ENCODE measurements at regions not wholly inside any gene's neighbourhood (a gene's known extent, or its start where the extent isn't known, plus 50 kb on each side); places are given as distances from the start of the nearest gene placed in this dataset.
A peak's percentile ranks its signal among the peaks of the same experiment; 100 is the strongest.

DNA sequence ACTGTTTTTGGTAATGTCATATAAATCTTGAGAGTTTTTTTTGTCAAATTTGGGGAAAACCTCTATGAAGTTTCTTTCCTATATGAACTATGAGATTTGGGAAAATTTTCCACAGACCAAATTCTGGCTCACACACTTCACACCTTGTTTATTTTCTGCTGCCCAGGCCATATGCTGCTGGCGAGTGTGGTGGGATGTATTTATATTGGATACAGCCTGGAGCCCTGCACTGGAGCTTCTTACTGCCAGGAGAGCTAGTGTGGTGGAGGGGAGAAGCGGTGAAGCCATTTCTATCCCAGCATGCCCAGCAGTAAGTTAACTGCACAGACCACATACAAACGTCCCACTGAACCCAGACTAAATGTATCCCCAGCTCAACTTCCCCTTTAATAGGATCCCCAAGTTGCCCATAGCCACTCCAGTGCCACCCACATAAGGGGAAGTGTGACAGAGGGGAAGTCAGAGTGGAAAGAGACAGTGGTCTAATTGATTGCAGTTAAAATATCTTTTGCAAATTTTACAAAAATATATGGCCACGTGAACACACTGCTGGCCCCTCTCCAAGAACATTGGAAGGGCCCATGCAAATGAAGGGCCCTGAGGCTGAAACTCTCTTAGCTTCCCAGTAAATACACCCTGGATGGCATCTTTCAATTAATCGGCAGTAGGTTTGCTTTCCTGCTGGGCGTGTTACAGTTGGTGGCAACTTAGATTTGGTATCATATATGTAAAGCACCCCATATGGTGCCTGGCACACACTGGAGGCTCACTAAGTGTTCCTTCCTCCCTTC, 146.6 kb upstream of the ITGA6 start:
- H2BK120ac ChIP-seq (replicated peaks; ENCODE audit: low read depth, low read length), result no peak overlapping the region
- no peak overlapping the region for H3K4me2 ChIP-seq (ENCODE audit: insufficient read depth in 1 of 2, low read depth in 2 of 2, low read length in 2 of 2)
- no peak overlapping the region for H3K4ac ChIP-seq (replicated peaks; ENCODE audit: insufficient read length, low read depth, low read length)
- CTCF ChIA-PET (ENCODE audit: partially characterized antibody), result interaction anchor here (1.0 to 1.6 kb wide), 2 partner anchors 23 to 41 kb away, joined by 3 read pairs; no protein-coding TSS in a partner anchor
- no peaks in the 10 kb centered on the region for H3K36me3 ChIP-seq (ENCODE audit: control insufficient read depth in 2 of 4, insufficient read depth in 4 of 4, low read length in 3 of 4)
- H4K91ac ChIP-seq (replicated peaks; ENCODE audit: insufficient read length, low read length), result no peak overlapping the region
- no peak overlapping the region for H3K4me3 ChIP-seq (ENCODE audit: extremely low read depth in 1 of 4, insufficient read depth in 2 of 4, low read depth in 3 of 4, low read length in 4 of 4)
- WGBS, 2 experiments (ENCODE audit: extremely low coverage in 1 of 2, insufficient coverage in 1 of 2, insufficient read length in 1 of 2, insufficient replicate concordance in 2 of 2, low coverage in 1 of 2, low lambda C conversion rate in 2 of 2, missing lambda C conversion rate in 1 of 2), result 82% methylated on average over 6 of the region's 6 CpGs; no CpG with 5 or more reads in 1 of the 2 experiments
- no peak for FAIRE-seq
- H3K23me2 ChIP-seq (ENCODE audit: low read depth, low read length), result no peaks in the 10 kb centered on the region
- peaks cover 5 to 7% of the 10 kb centered on the region in 2 experiments; a peak in 3 of 4 replicates for H3K9me3 ChIP-seq (ENCODE audit: insufficient read depth in 2 of 2, low read depth in 1 of 2, low read length in 1 of 2)
- no peaks in the 10 kb centered on the region for H4K20me1 ChIP-seq (replicated peaks in 1 of 2; ENCODE audit: control insufficient read depth in 1 of 2, insufficient read depth in 2 of 2, low read length in 2 of 2)
- H3K18ac ChIP-seq (ENCODE audit: extremely low read depth, low read length), result no peak overlapping the region
- H3K9ac ChIP-seq (replicated peaks in 1 of 4; ENCODE audit: extremely low read depth in 1 of 4, low read depth in 3 of 4, low read length in 3 of 4), result no peak overlapping the region
- POLR2A ChIA-PET (ENCODE audit: partially characterized antibody), result interaction anchor here (0.9 kb wide), 1 partner anchor 10 kb away, joined by 3 read pairs; no protein-coding TSS in a partner anchor
- no peaks in the 10 kb centered on the region for H3K27me3 ChIP-seq (replicated peaks in 1 of 4; ENCODE audit: control insufficient read depth in 3 of 4, extremely low read depth in 1 of 4, insufficient read depth in 3 of 4, low read length in 3 of 4)
- no peak overlapping the region for H2BK15ac ChIP-seq (ENCODE audit: low read length)
- H3K4me1 ChIP-seq (replicated peaks in 1 of 4; ENCODE audit: control insufficient read depth in 3 of 4, insufficient read depth in 4 of 4, low read length in 3 of 4), result peaks cover 6 to 14% (median 8%) of the 10 kb centered on the region in 4 experiments
- TF ChIP-seq KDM1A (IDR thresholded peaks at IDR 0.05; ENCODE audit: borderline replicate concordance, low read length), result no peak
- no peak for TF ChIP-seq CTBP2 (IDR thresholded peaks at IDR 0.05; ENCODE audit: borderline replicate concordance, insufficient read depth, insufficient read length, low read length)
- no peak for TF ChIP-seq NRF1 (IDR thresholded peaks at IDR 0.05; ENCODE audit: low read depth, low read length)
- TF ChIP-seq POLR2AphosphoS5 (IDR thresholded peaks at IDR 0.05; ENCODE audit: low read depth, low read length), result no peak
- TF ChIP-seq SUZ12 (IDR thresholded peaks at IDR 0.05; ENCODE audit: low read length), result no peak
- no peak for TF ChIP-seq EGR1 (IDR thresholded peaks at IDR 0.05; ENCODE audit: borderline replicate concordance, low read depth, low read length)
- no peak for TF ChIP-seq CBX5 (IDR thresholded peaks at IDR 0.05; ENCODE audit: low read depth, low read length)
- no peak overlapping the region for H3K27ac ChIP-seq (ENCODE audit: low read depth, low read length)
- no peak overlapping the region for H2AFZ ChIP-seq (ENCODE audit: low read length)
- no peak overlapping the region for H2BK5ac ChIP-seq (ENCODE audit: low read depth, low read length)
- H3K79me1 ChIP-seq (ENCODE audit: low read depth, low read length), result no peaks in the 10 kb centered on the region
- no peak overlapping the region for H4K8ac ChIP-seq (ENCODE audit: extremely low read depth, insufficient read depth, low read length)
- no peak overlapping the region for H3K56ac ChIP-seq (replicated peaks; ENCODE audit: insufficient read length, low read depth, low read length)
- H2BK20ac ChIP-seq (ENCODE audit: low read length), result no peak overlapping the region
- H2AK5ac ChIP-seq (ENCODE audit: low read depth, low read length), result no peak overlapping the region
- no peak overlapping the region for H3K23ac ChIP-seq (ENCODE audit: insufficient read length)
- peak overlapping the region; percentile 18; the same call in 1 of the 2 replicates for H2BK12ac ChIP-seq (ENCODE audit: low read depth, low read length)
- no peak overlapping the region for H3K14ac ChIP-seq (ENCODE audit: insufficient read length)
- no peak for DNase-seq (ENCODE audit: low read depth in 1 of 2, low spot score in 2 of 2)
- no peak overlapping the region for H4K5ac ChIP-seq (ENCODE audit: insufficient read length, low read depth, low read length)
- no peaks in the 10 kb centered on the region for H3K79me2 ChIP-seq (ENCODE audit: control insufficient read depth in 1 of 2, insufficient read depth in 2 of 2, low read length in 2 of 2)
